Trophoblast cell (in vitro differentiated cells and primary cell): ENCODE measurements at regions not wholly inside any gene's neighbourhood (a gene's known extent, or its start where the extent isn't known, plus 50 kb on each side); places are given as distances from the start of the nearest gene placed in this dataset.

ENCODE experiments used
- DNase-seq, 2 donors: peaks; one replicate each; pipeline ENCODE4 v3.0.0-alpha.2; 2016
- H2AFZ ChIP-seq: 2 replicates; pipeline ENCODE4 v1.6.1; 2013; ENCODE audit warnings: low read length, moderate library complexity, mild to moderate bottlenecking; ENCODE audit not compliant: insufficient read depth, poor library complexity
- H2AK5ac ChIP-seq: 2 replicates; pipeline ENCODE4 v1.6.1; 2013; ENCODE audit warnings: mild to moderate bottlenecking, low read length
- H2BK120ac ChIP-seq: 2 replicates; pipeline ENCODE4 v1.6.1; 2013; ENCODE audit warnings: low read length, mild to moderate bottlenecking, moderate library complexity; ENCODE audit not compliant: insufficient read depth, poor library complexity
- H2BK12ac ChIP-seq: 2 replicates; pipeline ENCODE4 v1.6.1; 2013; ENCODE audit warnings: mild to moderate bottlenecking, low read length, moderate library complexity
- H2BK5ac ChIP-seq: 2 replicates; pipeline ENCODE4 v1.6.1; 2013; ENCODE audit warnings: low read length, low read depth, moderate library complexity, mild to moderate bottlenecking; ENCODE audit not compliant: poor library complexity
- H3K14ac ChIP-seq: 2 replicates; pipeline ENCODE4 v1.6.1; 2013; ENCODE audit warnings: mild to moderate bottlenecking, low read length
- H3K18ac ChIP-seq: 2 replicates; pipeline ENCODE4 v1.6.1; 2013; ENCODE audit warnings: mild to moderate bottlenecking, low read length
- H3K23ac ChIP-seq: 2 replicates; pipeline ENCODE4 v1.6.1; 2013; ENCODE audit warnings: low read length
- H3K27ac ChIP-seq: 2 replicates; pipeline ENCODE4 v1.5.1; 2013; ENCODE audit warnings: low read depth, mild to moderate bottlenecking, inconsistent platforms, low read length, moderate library complexity
- H3K27me3 ChIP-seq: 2 replicates; pipeline ENCODE4 v1.6.1; 2013; ENCODE audit warnings: inconsistent platforms, mild to moderate bottlenecking, low read length, moderate library complexity; ENCODE audit not compliant: insufficient read depth
- H3K36me3 ChIP-seq, 2 experiments: 1 replicate in 1 of 2; 2 replicates in 1 of 2; pipeline ENCODE4 v1.6.1; 2013; ENCODE audit warnings: low read length in 2 of 2, mild to moderate bottlenecking in 2 of 2, moderate library complexity in 1 of 2; ENCODE audit not compliant: insufficient read depth in 2 of 2, control insufficient read depth in 1 of 2
- H3K4ac ChIP-seq: 2 replicates; pipeline ENCODE4 v1.6.1; 2013; ENCODE audit warnings: low read depth, mild to moderate bottlenecking, low read length, moderate library complexity
- H3K4me1 ChIP-seq, 2 experiments: 1 replicate in 1 of 2; 2 replicates in 1 of 2; pipeline ENCODE4 v1.6.1; 2013; ENCODE audit warnings: low read length in 2 of 2, mild to moderate bottlenecking in 2 of 2, moderate library complexity in 1 of 2; ENCODE audit not compliant: insufficient read depth in 2 of 2, control insufficient read depth in 1 of 2
- H3K4me2 ChIP-seq: 2 replicates; pipeline ENCODE4 v1.6.1; 2013; ENCODE audit warnings: inconsistent platforms, mild to moderate bottlenecking, low read length, moderate library complexity
- H3K4me3 ChIP-seq: 2 replicates; pipeline ENCODE4 v1.5.1; 2013; ENCODE audit warnings: mild to moderate bottlenecking, low read depth, low read length, inconsistent platforms
- H3K79me1 ChIP-seq: one replicate; pipeline ENCODE4 v1.6.1; 2013; ENCODE audit warnings: low read length
- H3K79me2 ChIP-seq: 2 replicates; pipeline ENCODE4 v1.6.1; 2013; ENCODE audit warnings: low read length, mild to moderate bottlenecking; ENCODE audit not compliant: control insufficient read depth, insufficient read depth, poor library complexity
- H3K9ac ChIP-seq: 2 replicates; pipeline ENCODE4 v1.6.1; 2013; ENCODE audit warnings: mild to moderate bottlenecking, low read length
- H3K9me3 ChIP-seq: 2 replicates; pipeline ENCODE4 v1.6.1; 2013; ENCODE audit warnings: low read depth, mild to moderate bottlenecking, control low read depth, inconsistent platforms, low read length; ENCODE audit not compliant: insufficient read depth
- H4K12ac ChIP-seq: 2 replicates; pipeline ENCODE4 v1.6.1; 2013; ENCODE audit warnings: low read depth, mild to moderate bottlenecking, low read length, moderate library complexity
- H4K8ac ChIP-seq: 2 replicates; pipeline ENCODE4 v1.6.1; 2013; ENCODE audit warnings: low read depth, mild to moderate bottlenecking, low read length, moderate library complexity
- H4K91ac ChIP-seq: one replicate; pipeline ENCODE4 v1.6.1; 2013; ENCODE audit warnings: low read depth, mild to moderate bottlenecking, low read length, moderate library complexity
- WGBS: extraction: QIAGEN DNeasy Blood & Tissue Kit; methylation state at CpG from one replicate; pipeline ENCODE4 v1.1.7; 2013; ENCODE audit warnings: missing lambda C conversion rate; ENCODE audit not compliant: insufficient read length, insufficient coverage; ENCODE audit errors: extremely low coverage; 5-methylcytosine and 5-hydroxymethylcytosine counted together

- Histone ChIP-seq H3K23ac (no peak overlapping the region), H2BK5ac (no peak overlapping the region), H2BK12ac (no peak overlapping the region), H2BK120ac (no peak overlapping the region), H3K18ac (no peak overlapping the region), H3K27me3 (no peaks in the 10 kb centered on the region), H3K27ac (no peak overlapping the region), H4K12ac (no peak overlapping the region), H3K79me2 (no peaks in the 10 kb centered on the region), H4K91ac (no peak overlapping the region), H3K4me3 (no peak overlapping the region), H4K8ac (no peak overlapping the region), H2AK5ac (no peak overlapping the region), H3K4me2 (no peak overlapping the region), H3K9me3 (peaks cover 81% of the 10 kb centered on the region), H3K79me1 (no peaks in the 10 kb centered on the region), H3K14ac (no peak overlapping the region), H3K9ac (no peak overlapping the region), H3K4me1 (no peaks in the 10 kb centered on the region), H3K4ac (no peak overlapping the region), H3K36me3 (no peaks in the 10 kb centered on the region), H2AFZ (no peak overlapping the region)
- DNase-seq, result no peak
- WGBS, result no CpG with 5 or more reads among the region's 5 CpGs
Observed at GRCh38 chr22:47445212-47445611, 682.8 kb downstream of the TBC1D22A start.

DNA sequence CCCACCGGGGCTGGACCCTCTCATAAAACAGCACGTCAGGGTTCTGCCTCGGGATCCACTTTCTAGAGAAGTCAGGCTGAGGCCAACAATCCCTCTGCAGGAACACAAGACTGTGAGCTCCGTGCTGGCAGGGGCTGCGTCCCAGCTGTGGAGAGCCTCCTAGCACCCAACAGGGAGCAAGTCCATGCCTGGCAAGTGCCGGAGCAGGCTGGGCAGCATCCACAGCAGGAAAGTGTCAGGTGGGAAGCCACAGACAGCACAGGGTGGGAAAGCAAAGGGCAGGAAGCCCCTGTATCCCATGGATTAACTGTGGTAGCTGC, 682.3 kb downstream of the TBC1D22A start:
- Histone ChIP-seq H3K79me2 (no peaks in the 10 kb centered on the region), H3K4ac (no peak overlapping the region), H2BK120ac (no peak overlapping the region), H4K91ac (no peak overlapping the region), H3K27me3 (no peaks in the 10 kb centered on the region), H3K18ac (no peak overlapping the region), H3K27ac (no peak overlapping the region), H2AK5ac (no peak overlapping the region), H3K36me3 (no peaks in the 10 kb centered on the region), H3K9me3 (peaks cover 77% of the 10 kb centered on the region), H2BK5ac (no peak overlapping the region), H2AFZ (no peak overlapping the region), H3K14ac (no peak overlapping the region), H3K4me2 (no peak overlapping the region), H4K12ac (no peak overlapping the region), H3K4me3 (no peak overlapping the region), H3K9ac (no peak overlapping the region), H2BK12ac (no peak overlapping the region), H3K23ac (no peak overlapping the region), H3K79me1 (no peaks in the 10 kb centered on the region), H4K8ac (no peak overlapping the region), H3K4me1 (no peaks in the 10 kb centered on the region)
- no peak for DNase-seq
- WGBS, result no CpG with 5 or more reads among the region's 6 CpGs

GRCh38 chr22:47443836-47444745, 681.6 kb downstream of the TBC1D22A start:
- H2BK12ac ChIP-seq, result no peak overlapping the region
- no peak overlapping the region for H3K4ac ChIP-seq
- H3K9ac ChIP-seq, result no peak overlapping the region
- H3K79me1 ChIP-seq, result no peaks in the 10 kb centered on the region
- no peak overlapping the region for H3K23ac ChIP-seq
- H3K14ac ChIP-seq, result no peak overlapping the region
- H3K4me2 ChIP-seq, result no peak overlapping the region
- H2BK5ac ChIP-seq, result no peak overlapping the region
- no peak overlapping the region for H2AFZ ChIP-seq
- H3K9me3 ChIP-seq, result peaks cover 78% of the 10 kb centered on the region
- no peaks in the 10 kb centered on the region for H3K27me3 ChIP-seq
- no peaks in the 10 kb centered on the region for H3K79me2 ChIP-seq
- H3K18ac ChIP-seq, result no peak overlapping the region
- no peaks in the 10 kb centered on the region for H3K36me3 ChIP-seq
- no peak for DNase-seq
- H2AK5ac ChIP-seq, result no peak overlapping the region
- no peak overlapping the region for H4K8ac ChIP-seq
- no peak overlapping the region for H4K12ac ChIP-seq
- H3K4me3 ChIP-seq, result no peak overlapping the region
- no peak overlapping the region for H2BK120ac ChIP-seq
- no peaks in the 10 kb centered on the region for H3K4me1 ChIP-seq
- H3K27ac ChIP-seq, result no peak overlapping the region
- no CpG with 5 or more reads among the region's 16 CpGs for WGBS
- H4K91ac ChIP-seq, result no peak overlapping the region

- Histone ChIP-seq H3K23ac (no peak overlapping the region), H3K4me1 (no peaks in the 10 kb centered on the region), H3K4ac (no peak overlapping the region), H3K36me3 (no peaks in the 10 kb centered on the region), H3K79me2 (no peaks in the 10 kb centered on the region), H2AFZ (no peak overlapping the region), H3K4me3 (no peak overlapping the region), H2BK5ac (no peak overlapping the region), H3K79me1 (no peaks in the 10 kb centered on the region), H2BK120ac (no peak overlapping the region), H3K14ac (no peak overlapping the region), H3K27me3 (no peaks in the 10 kb centered on the region), H2AK5ac (no peak overlapping the region), H3K4me2 (no peak overlapping the region), H4K12ac (no peak overlapping the region), H3K27ac (no peak overlapping the region), H3K9me3 (peaks cover 66% of the 10 kb centered on the region), H2BK12ac (no peak overlapping the region), H3K9ac (no peak overlapping the region), H4K8ac (no peak overlapping the region), H3K18ac (no peak overlapping the region), H4K91ac (no peak overlapping the region)
- no peak for DNase-seq
- no CpG with 5 or more reads among the region's 6 CpGs for WGBS
Observed at GRCh38 chr22:47442821-47443220, 680.4 kb downstream of the TBC1D22A start.
